Activated CD4-positive, CD25-positive, alpha-beta regulatory T cell treated with anti-CD3 and anti-CD28 coated beads, Interleukin-2, amount 50 U/mL, for 72 hours (primary cell): ENCODE measurements at regions not wholly inside any gene's neighbourhood (a gene's known extent, or its start where the extent isn't known, plus 50 kb on each side); places are given as distances from the start of the nearest gene placed in this dataset.
"Not testable (repeated sequence)": the region's sequence is repeated elsewhere in the genome, so short reads cannot be mapped to it uniquely, and the experiment has no call there.

Experiments used
- DNase-seq: peaks from one replicate; pipeline ENCODE4 v3.0.0; 2021

DNA sequence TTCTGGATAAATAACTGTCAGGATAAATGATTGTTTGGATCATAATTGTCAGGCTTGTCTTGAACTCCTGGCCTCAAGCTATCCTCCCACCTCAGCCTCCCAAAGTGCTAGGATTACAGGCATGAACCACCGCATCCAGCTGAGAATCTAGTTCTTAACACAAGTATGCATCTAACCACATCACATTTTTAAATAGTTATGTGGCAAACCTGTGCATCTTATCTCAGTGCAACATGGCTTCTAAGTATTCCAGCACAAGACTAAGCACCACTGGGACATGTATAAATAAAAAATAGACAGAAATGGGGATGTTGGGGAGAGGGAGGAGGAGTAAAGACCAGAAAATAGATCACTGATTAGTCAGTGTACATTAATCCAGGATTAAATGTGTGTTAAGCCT is 74.7 kb upstream of the TBL1X start:
- DNase-seq = no peak

DNA sequence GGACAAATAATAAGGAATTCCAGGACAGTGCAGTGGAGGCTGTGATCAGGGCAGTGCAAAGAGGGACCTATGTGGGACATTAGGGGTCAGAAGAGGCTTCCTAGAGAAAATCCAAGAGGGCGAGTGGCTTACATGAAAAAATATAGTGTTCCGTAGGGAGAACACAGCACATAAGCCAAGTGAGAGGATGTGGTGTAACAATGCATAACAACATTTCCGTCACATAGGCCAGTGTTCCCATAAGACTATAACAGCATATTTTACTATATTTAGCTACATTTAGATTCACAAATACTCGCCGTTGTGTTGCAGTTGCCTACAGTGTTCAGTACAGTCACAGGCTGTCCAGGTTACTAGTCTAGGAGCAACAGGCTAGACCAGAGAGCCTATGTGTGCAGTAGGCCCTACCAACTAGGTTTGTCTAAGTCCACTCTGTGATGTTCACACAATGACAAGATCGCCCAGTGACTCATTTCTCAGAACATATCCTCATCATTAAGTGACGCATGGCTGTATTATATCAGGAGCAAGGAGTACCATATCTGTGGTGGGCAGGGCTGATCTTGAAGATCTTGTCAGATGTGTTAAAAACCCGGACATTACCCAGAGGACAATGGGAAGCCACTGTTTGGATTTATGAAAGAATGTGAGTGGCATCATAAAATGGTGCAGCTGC is 74.0 kb upstream of the TBL1X start:
- DNase-seq = no peak

DNA sequence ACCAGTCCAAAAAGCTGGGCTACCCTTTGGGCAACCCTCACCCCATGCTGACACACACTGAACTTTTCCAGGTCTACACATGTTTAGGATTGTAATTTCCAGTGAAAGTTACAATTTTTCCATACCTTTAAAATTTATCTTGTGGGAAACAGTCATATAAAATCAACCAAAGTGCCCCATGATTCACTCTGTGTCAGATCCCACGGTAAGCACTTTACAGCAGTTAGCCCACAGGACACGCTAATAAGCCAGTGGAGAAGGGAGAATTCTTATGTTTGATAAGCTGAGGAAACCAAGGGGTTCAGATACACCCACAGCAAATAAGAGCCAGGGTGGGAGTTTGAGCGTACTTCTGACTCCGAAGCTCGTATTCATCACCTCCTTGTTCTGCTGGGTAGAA is 72.4 kb upstream of the TBL1X start:
- no peak for DNase-seq

DNA sequence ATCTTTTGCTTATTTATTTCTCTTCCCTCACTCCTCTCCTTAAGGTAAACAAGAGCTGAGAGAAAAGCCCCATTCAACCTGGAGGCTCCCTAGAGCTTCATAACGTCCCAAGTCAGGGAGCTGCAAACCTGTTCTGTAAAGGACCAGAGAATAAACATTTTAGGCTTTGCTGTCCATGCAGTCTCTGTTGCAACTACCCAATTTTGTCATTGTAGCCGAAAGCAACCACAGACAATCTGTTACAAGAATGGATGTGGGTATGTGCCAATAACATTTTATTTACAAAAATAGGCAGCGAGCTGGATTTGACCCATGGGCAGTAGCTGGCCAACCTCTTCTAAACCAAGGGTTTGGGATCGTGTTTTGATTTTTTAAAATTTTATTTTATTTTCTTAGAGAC is 71.3 kb upstream of the TBL1X start:
- DNase-seq = no peak

GRCh38 chrX:9394212-9394611 is 70.6 kb upstream of the TBL1X start:
- DNase-seq = no peak

- DNase-seq = no peak
Observed at GRCh38 chrX:9396930-9397329, 67.9 kb upstream of the TBL1X start.

DNA sequence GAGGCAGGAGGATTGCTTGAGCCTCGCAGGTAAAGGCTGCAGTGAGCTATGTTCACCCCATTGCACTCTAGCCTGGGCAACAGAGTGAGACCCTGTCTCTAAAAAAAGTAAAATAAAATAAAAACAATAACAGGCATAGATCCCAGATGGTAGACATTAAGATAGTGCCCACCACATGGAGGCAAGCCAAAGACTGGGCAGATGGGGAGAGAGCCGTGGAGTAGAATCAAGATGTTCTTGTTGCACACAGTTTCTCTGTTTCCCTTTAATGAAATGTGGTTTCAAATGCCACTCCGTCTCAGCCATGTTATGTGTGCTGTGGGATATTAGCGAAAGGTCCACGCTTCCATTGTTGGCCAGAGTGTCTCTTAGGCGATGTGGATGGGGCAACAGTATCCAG is 63.8 kb upstream of the TBL1X start:
- no peak for DNase-seq

GRCh38 chrX:9403374-9403773 is 61.5 kb upstream of the TBL1X start:
- DNase-seq = no peak

- peak; percentile 32 for DNase-seq
Observed at GRCh38 chrX:9405635-9406034, 59.2 kb upstream of the TBL1X start.

DNA sequence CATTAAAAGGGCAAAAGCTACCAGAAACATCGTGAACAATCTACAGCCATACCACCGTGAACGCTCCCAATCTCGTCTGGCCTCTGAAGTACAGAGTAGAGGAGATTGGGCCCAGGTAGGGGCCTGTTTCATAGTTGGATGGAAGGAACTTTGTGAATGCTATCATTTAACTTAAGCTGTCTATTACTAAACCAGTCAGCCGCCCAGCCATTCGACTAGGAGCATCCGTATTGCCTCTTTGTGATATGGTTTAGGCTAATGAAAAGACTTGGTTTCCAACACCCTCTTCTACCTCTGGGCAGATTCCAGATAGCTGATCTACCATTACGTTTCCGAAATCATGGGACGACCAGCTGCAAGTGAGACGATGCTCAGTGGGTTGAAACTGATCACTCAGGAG is 54.0 kb upstream of the TBL1X start:
- not testable (repeated sequence) for DNase-seq

- not testable (repeated sequence) for DNase-seq
Observed at GRCh38 chrX:9411682-9412081, 53.2 kb upstream of the TBL1X start.

- DNase-seq = no peak
Observed at GRCh38 chrX:9414416-9414815, 50.4 kb upstream of the TBL1X start.
